Ovary (tissue), 7 donors: ENCODE measurements at regions not wholly inside any gene's neighbourhood (a gene's known extent, or its start where the extent isn't known, plus 50 kb on each side); places are given as distances from the start of the nearest gene placed in this dataset.

Experiments used
- DNase-seq, 5 donors: peaks; one replicate each; pipeline ENCODE4 v3.0.0-alpha.2; 2019 to 2020
- H3K27ac ChIP-seq, 2 donors: fragments of 200-600 bp; one replicate each; pipeline versions ENCODE4 v1.5.1 to v1.8.0; 2019 to 2022
- H3K27me3 ChIP-seq: fragments of 200-600 bp; one replicate; pipeline ENCODE4 v1.8.0; 2022
- H3K36me3 ChIP-seq: fragments of 200-600 bp; sonication (generic); one replicate; pipeline ENCODE4 v1.5.1; 2019
- H3K4me1 ChIP-seq: one replicate; pipeline ENCODE4 v1.8.1; 2013; ENCODE audit warnings: mild to moderate bottlenecking, moderate library complexity; ENCODE audit not compliant: insufficient read depth
- H3K4me3 ChIP-seq: fragments of 200-600 bp; sonication (generic); one replicate; pipeline ENCODE4 v1.5.1; 2017
- H3K9me3 ChIP-seq, 2 donors: fragments of 200-600 bp in 1 of 2; sonication (generic) in 1 of 2; one replicate each; pipeline versions ENCODE4 v1.5.1 to v1.8.1; 2013 to 2019; ENCODE audit warnings: mild to moderate bottlenecking in 1 of 2, moderate library complexity in 1 of 2
- CTCF ChIP-seq, 3 donors: fragments of 450-650 bp in 2 of 3; fragments of 200-600 bp in 1 of 3; IDR thresholded peaks; one replicate each; pipeline versions ENCODE4 v1.5.1 to v1.8.0; 2016 to 2022; ENCODE audit warnings: antibody characterized with exemption in 3 of 3, mild to moderate bottlenecking in 1 of 3
- EP300 ChIP-seq: sonication (generic); formaldehyde crosslinking; IDR thresholded peaks from one replicate; pipeline ENCODE4 v1.6.1; 2017; ENCODE audit warnings: antibody characterized with exemption
- POLR2A ChIP-seq: fragments of 450-650 bp; IDR thresholded peaks from one replicate; pipeline ENCODE4 v1.6.1; 2017; ENCODE audit warnings: antibody characterized with exemption, mild to moderate bottlenecking, moderate library complexity
- WGBS, 3 donors: extraction: QIAGEN DNeasy Blood & Tissue Kit in 1 of 3; methylation state at CpG; one replicate each; pipeline versions ENCODE4 v1.1.5 to v1.1.7; 2013 to 2017; 5-methylcytosine and 5-hydroxymethylcytosine counted together
- intact Hi-C, 4 donors: fragments of 100-400 bp; cut with DNase I; formaldehyde crosslinking; loops; one replicate each; pipeline versions ENCODE4 v1.11.0 to v1.15.1; 2022 to 2023
- donor health status: DM: no; HTN: no; CAD: no; lungs with moderate emphysema.
- donor health status: DM: no; HTN: no; CAD: no.
- donor health status: Bipolar disorder and iron deficiency.
- donor health status: DM: no; HTN: no; CAD: no.
- donor health status: DM: yes; HTN: yes; CAD: no.

GRCh38 chr15:36403351-36403750 lies 176.1 kb upstream of the CDIN1 start:
- intact Hi-C loops = no loop called here
- 77 to 84% (median 80%) methylated on average over 5 of the region's 5 CpGs for WGBS, 3 donors

GRCh38 chr15:36406366-36406765 lies 173.1 kb upstream of the CDIN1 start:
- Histone ChIP-seq H3K27me3 (no peaks in the 10 kb centered on the region), H3K36me3 (no peaks in the 10 kb centered on the region), H3K27ac (no peak overlapping the region), H3K9me3 (no peaks in the 10 kb centered on the region), H3K4me1 (peaks cover 3% of the 10 kb centered on the region), H3K4me3 (no peak overlapping the region)
- TF ChIP-seq POLR2A (no peak), EP300 (no peak), CTCF (IDR thresholded peaks at IDR 0.05) (no peak)
- intact Hi-C loops = no loop called here
- 45 to 67% (median 64%) methylated on average over 3 of the region's 3 CpGs for WGBS, 3 donors
- DNase-seq = no peak

More at GRCh38 chr15:36403351-36403750, 176.1 kb upstream of the CDIN1 start:
- no peaks in the 10 kb centered on the region for H3K36me3 ChIP-seq
- H3K27ac ChIP-seq = no peak overlapping the region
- no peak for TF ChIP-seq POLR2A
- no peak for TF ChIP-seq CTCF (IDR thresholded peaks at IDR 0.05)
- no peak for TF ChIP-seq EP300
- no peaks in the 10 kb centered on the region for H3K27me3 ChIP-seq
- DNase-seq = no peak
- no peak overlapping the region for H3K4me3 ChIP-seq
- H3K9me3 ChIP-seq = no peaks in the 10 kb centered on the region
- peaks cover 4% of the 10 kb centered on the region for H3K4me1 ChIP-seq

GRCh38 chr15:36406911-36407310 lies 172.5 kb upstream of the CDIN1 start:
- TF ChIP-seq CTCF (IDR thresholded peaks at IDR 0.05) (no peak), EP300 (no peak), POLR2A (no peak)
- Histone ChIP-seq H3K27ac (no peak overlapping the region), H3K9me3 (no peaks in the 10 kb centered on the region), H3K36me3 (no peaks in the 10 kb centered on the region), H3K27me3 (no peaks in the 10 kb centered on the region), H3K4me1 (peaks cover 3% of the 10 kb centered on the region), H3K4me3 (no peak overlapping the region)
- DNase-seq = no peak
- intact Hi-C loops = no loop called here
- WGBS, 3 donors = 49 to 68% (median 50%) methylated on average over 3 of the region's 3 CpGs

GRCh38 chr15:36407647-36408046 lies 171.8 kb upstream of the CDIN1 start:
- intact Hi-C loops = no loop called here
- Histone ChIP-seq H3K27me3 (no peaks in the 10 kb centered on the region), H3K4me3 (no peak overlapping the region), H3K27ac (no peak overlapping the region), H3K9me3 (no peaks in the 10 kb centered on the region), H3K4me1 (peaks cover 3% of the 10 kb centered on the region), H3K36me3 (no peaks in the 10 kb centered on the region)
- 13 to 27% (median 13%) methylated on average over 4 of the region's 4 CpGs for WGBS, 3 donors
- DNase-seq = no peak
- TF ChIP-seq EP300 (no peak), CTCF (IDR thresholded peaks at IDR 0.05) (no peak), POLR2A (no peak)

- no peak overlapping the region for H3K27ac ChIP-seq
- DNase-seq = no peak
- TF ChIP-seq EP300 (no peak), POLR2A (no peak), CTCF (IDR thresholded peaks at IDR 0.05) (no peak)
- no peaks in the 10 kb centered on the region for H3K9me3 ChIP-seq
- intact Hi-C loops = no loop called here
- no peaks in the 10 kb centered on the region for H3K27me3 ChIP-seq
- no peak overlapping the region for H3K4me3 ChIP-seq
- 94 to 96% (median 95%) methylated on average over 6 of the region's 6 CpGs for WGBS, 3 donors
- no peaks in the 10 kb centered on the region for H3K36me3 ChIP-seq
- H3K4me1 ChIP-seq = peaks cover 3% of the 10 kb centered on the region
Observed at GRCh38 chr15:36409819-36410218, 169.6 kb upstream of the CDIN1 start.
